Natural killer cell (primary cell): ENCODE measurements at regions not wholly inside any gene's neighbourhood (a gene's known extent, or its start where the extent isn't known, plus 50 kb on each side); places are given as distances from the start of the nearest gene placed in this dataset.

Source experiments
- ATAC-seq, 3 donors: fragments of 150-1000 bp in 2 of 3; fragments of 200-7000 bp in 1 of 3; cut with Tn5 transposase; 1 replicate in 1 of 3; 2 replicates in 2 of 3; pipeline ENCODE4 v1.10.0; 2021; ENCODE audit warnings: mild to moderate bottlenecking in 2 of 3, moderate library complexity in 2 of 3
- DNase-seq, 2 donors: peaks; one replicate each; pipeline versions ENCODE4 v3.0.0 to v3.0.0-alpha.2; 2013 to 2021; ENCODE audit warnings: mixed read lengths in 1 of 2
- H3K27ac ChIP-seq: one replicate; pipeline ENCODE4 v1.5.1; 2013; ENCODE audit warnings: mild to moderate bottlenecking, low read length
- H3K27me3 ChIP-seq: one replicate; pipeline ENCODE4 v1.6.1; 2013; ENCODE audit warnings: low read length; ENCODE audit not compliant: control insufficient read depth, insufficient read depth
- H3K36me3 ChIP-seq: one replicate; pipeline ENCODE4 v1.6.1; 2013; ENCODE audit warnings: low read length; ENCODE audit not compliant: control insufficient read depth, insufficient read depth
- H3K4me1 ChIP-seq: one replicate; pipeline ENCODE4 v1.6.1; 2013; ENCODE audit warnings: low read length; ENCODE audit not compliant: control insufficient read depth, insufficient read depth
- H3K4me3 ChIP-seq: one replicate; pipeline ENCODE4 v1.5.1; 2013; ENCODE audit warnings: low read length
- H3K9me3 ChIP-seq: one replicate; pipeline ENCODE4 v1.6.1; 2013; ENCODE audit warnings: low read length; ENCODE audit not compliant: control insufficient read depth, insufficient read depth
- H3K27ac Mint-ChIP-seq, 2 donors: one replicate each; pipeline ENCODE4 v1.8.0; 2022; ENCODE audit warnings: mild to moderate bottlenecking in 2 of 2, mixed read lengths in 2 of 2, moderate library complexity in 1 of 2
- H3K27me3 Mint-ChIP-seq, 2 donors: one replicate each; pipeline ENCODE4 v1.8.0; 2022; ENCODE audit warnings: low read depth in 2 of 2, mixed read lengths in 2 of 2
- H3K36me3 Mint-ChIP-seq: one replicate; pipeline ENCODE4 v1.8.0; 2022; ENCODE audit warnings: mixed read lengths
- H3K4me1 Mint-ChIP-seq, 2 donors: one replicate each; pipeline ENCODE4 v1.8.0; 2022; ENCODE audit warnings: mixed read lengths in 2 of 2
- H3K4me3 Mint-ChIP-seq: one replicate; pipeline ENCODE4 v1.8.0; 2022; ENCODE audit warnings: mild to moderate bottlenecking, moderate library complexity, mixed read lengths
- H3K9me3 Mint-ChIP-seq, 2 donors: one replicate each; pipeline ENCODE4 v1.8.0; 2022; ENCODE audit warnings: mixed read lengths in 2 of 2
- CTCF ChIP-seq: fragments of 200-600 bp; IDR thresholded peaks from one replicate; pipeline ENCODE4 v1.8.0; 2022; ENCODE audit warnings: antibody characterized with exemption
- WGBS: methylation state at CpG from one replicate; pipeline ENCODE4 v1.1.7; 2013; ENCODE audit warnings: missing lambda C conversion rate; ENCODE audit not compliant: insufficient coverage; 5-methylcytosine and 5-hydroxymethylcytosine counted together
- intact Hi-C: fragments of 100-400 bp; cut with micrococcal nuclease; formaldehyde crosslinking; loops from one replicate; pipeline ENCODE4 v1.14.2; 2022

GRCh38 chr6:155599160-155599559, 143.5 kb upstream of the NOX3 start:
- H3K36me3 Mint-ChIP-seq = no peaks in the 10 kb centered on the region
- no peak overlapping the region for H3K4me3 Mint-ChIP-seq
- H3K27me3 Mint-ChIP-seq = peaks cover 0 to 7% of the 10 kb centered on the region in 2 donors
- Histone ChIP-seq H3K27me3 (no peaks in the 10 kb centered on the region), H3K9me3 (no peaks in the 10 kb centered on the region), H3K27ac (no peak overlapping the region), H3K4me1 (no peaks in the 10 kb centered on the region), H3K4me3 (no peak overlapping the region), H3K36me3 (no peaks in the 10 kb centered on the region)
- no peak overlapping the region for H3K27ac Mint-ChIP-seq
- intact Hi-C loops = no loop called here
- WGBS = 72% methylated on average over 2 of the region's 2 CpGs
- ATAC-seq = no peak
- no peaks in the 10 kb centered on the region for H3K4me1 Mint-ChIP-seq
- no peaks in the 10 kb centered on the region for H3K9me3 Mint-ChIP-seq
- TF ChIP-seq CTCF = no peak
- no peak for DNase-seq

GRCh38 chr6:155595284-155595683, 139.6 kb upstream of the NOX3 start:
- H3K4me3 Mint-ChIP-seq = no peak overlapping the region
- ATAC-seq (no peak), DNase-seq (no peak)
- TF ChIP-seq CTCF = no peak
- intact Hi-C loops = no loop called here
- Histone ChIP-seq H3K27ac (no peak overlapping the region), H3K9me3 (no peaks in the 10 kb centered on the region), H3K4me1 (no peaks in the 10 kb centered on the region), H3K36me3 (no peaks in the 10 kb centered on the region), H3K4me3 (no peak overlapping the region), H3K27me3 (no peaks in the 10 kb centered on the region)
- H3K27ac Mint-ChIP-seq = no peak overlapping the region
- H3K9me3 Mint-ChIP-seq = no peaks in the 10 kb centered on the region
- H3K4me1 Mint-ChIP-seq = no peaks in the 10 kb centered on the region
- no peaks in the 10 kb centered on the region for H3K36me3 Mint-ChIP-seq
- peaks cover 3 to 7% of the 10 kb centered on the region in 2 donors for H3K27me3 Mint-ChIP-seq

GRCh38 chr6:155591741-155592140, 136.1 kb upstream of the NOX3 start:
- Histone ChIP-seq H3K4me3 (no peak overlapping the region), H3K27me3 (no peaks in the 10 kb centered on the region), H3K36me3 (no peaks in the 10 kb centered on the region), H3K27ac (no peak overlapping the region), H3K9me3 (no peaks in the 10 kb centered on the region), H3K4me1 (no peaks in the 10 kb centered on the region)
- no CpG with 5 or more reads among the region's 1 CpG for WGBS
- Mint-ChIP-seq H3K27me3 (peaks cover 0 to 3% of the 10 kb centered on the region in 2 donors), H3K36me3 (no peaks in the 10 kb centered on the region), H3K9me3 (peaks cover 0 to 6% of the 10 kb centered on the region in 2 donors), H3K4me3 (no peak overlapping the region), H3K4me1 (no peaks in the 10 kb centered on the region), H3K27ac (no peak overlapping the region)
- intact Hi-C loops = no loop called here
- ATAC-seq = no peak
- no peak for DNase-seq
- no peak for TF ChIP-seq CTCF

- DNase-seq (no peak), ATAC-seq (no peak)
- Histone ChIP-seq H3K27ac (no peak overlapping the region), H3K4me1 (no peaks in the 10 kb centered on the region), H3K36me3 (no peaks in the 10 kb centered on the region), H3K27me3 (no peaks in the 10 kb centered on the region), H3K4me3 (no peak overlapping the region), H3K9me3 (no peaks in the 10 kb centered on the region)
- Mint-ChIP-seq H3K27ac (no peak overlapping the region), H3K36me3 (no peaks in the 10 kb centered on the region), H3K4me1 (no peaks in the 10 kb centered on the region), H3K27me3 (peaks cover 0 to 3% of the 10 kb centered on the region in 2 donors), H3K4me3 (no peak overlapping the region), H3K9me3 (peaks cover 0 to 6% of the 10 kb centered on the region in 2 donors)
- TF ChIP-seq CTCF = no peak
- WGBS = 93% methylated on average over 2 of the region's 2 CpGs
- intact Hi-C loops = no loop called here
These were observed 133.6 kb upstream of the NOX3 start for GRCh38 chr6:155589190-155589589.
